SK-N-SH (cell line): ENCODE measurements at regions not wholly inside any gene's neighbourhood (a gene's known extent, or its start where the extent isn't known, plus 50 kb on each side); places are given as distances from the start of the nearest gene placed in this dataset.

Source experiments
- CTCF ChIA-PET: fragments of 300-600, 350-600 bp; formaldehyde crosslinking; extraction: SDS; loops from one replicate; lab custom pipeline; 2021; lab: Yijun Ruan, JAX
- POLR2A ChIA-PET: fragments of 350-600 bp; sonication (Branson Sonifier 250); formaldehyde crosslinking; extraction: SDS; loops from one replicate; lab custom pipeline; 2020; ENCODE audit warnings: antibody characterized with exemption, inconsistent platforms; lab: Yijun Ruan, JAX
- DNase-seq: peaks from one replicate; pipeline ENCODE4 v3.0.0; 2012
- H2AFZ ChIP-seq: fragments of 200-600 bp; sonication (generic); 2 replicates; pipeline ENCODE4 v1.8.1; 2016; ENCODE audit warnings: antibody characterized with exemption, mild to moderate bottlenecking, low read depth
- H3F3A ChIP-seq: fragments of 200-600 bp; sonication (generic); replicated peaks from 2 replicates; pipeline ENCODE3; 2016; ENCODE audit warnings: antibody characterized with exemption, mild to moderate bottlenecking; ENCODE audit not compliant: insufficient read depth
- H3K27ac ChIP-seq, 2 experiments: fragments of 200-500 bp in 1 of 2; fragments of 200-600 bp in 1 of 2; sonication (Bioruptor generic) in 1 of 2; sonication (generic), shearing (Covaris generic) in 1 of 2; 2 replicates each; pipeline versions ENCODE4 v1.5.1 to v1.6.1; 2014 to 2016; ENCODE audit warnings: low read depth in 2 of 2, inconsistent platforms in 1 of 2, low read length in 1 of 2, mild to moderate bottlenecking in 1 of 2, mixed read lengths in 1 of 2
- H3K27me3 ChIP-seq: fragments of 200-600 bp; sonication (generic), shearing (Covaris generic); 2 replicates; pipeline ENCODE4 v1.6.1; 2016; ENCODE audit warnings: mixed run types; ENCODE audit not compliant: insufficient read depth
- H3K36me3 ChIP-seq, 2 experiments: fragments of 200-500 bp in 1 of 2; fragments of 200-600 bp in 1 of 2; sonication (Bioruptor generic) in 1 of 2; sonication (generic) in 1 of 2; replicated peaks in 1 of 2; 2 replicates each; pipeline versions ENCODE3 to v1.5.1; 2014 to 2016; ENCODE audit warnings: low read length in 1 of 2, mild to moderate bottlenecking in 1 of 2; ENCODE audit not compliant: insufficient read depth in 2 of 2, control insufficient read depth in 1 of 2
- H3K4me1 ChIP-seq, 2 experiments: fragments of 200-500 bp in 1 of 2; fragments of 200-600 bp in 1 of 2; sonication (Bioruptor generic) in 1 of 2; sonication (generic), shearing (Covaris generic) in 1 of 2; 2 replicates each; pipeline versions ENCODE4 v1.5.1 to v1.6.1; 2014 to 2016; ENCODE audit warnings: low read depth in 1 of 2, low read length in 1 of 2, mixed run types in 1 of 2; ENCODE audit not compliant: insufficient read depth in 2 of 2, control insufficient read depth in 1 of 2
- H3K4me2 ChIP-seq: fragments of 200-600 bp; sonication (generic), shearing (Covaris generic); 2 replicates; pipeline ENCODE4 v1.6.1; 2017; ENCODE audit warnings: mixed run types
- H3K4me3 ChIP-seq, 2 experiments: fragments of 200-500 bp in 1 of 2; fragments of 200-600 bp in 1 of 2; sonication (Bioruptor generic) in 1 of 2; sonication (generic), shearing (Covaris generic) in 1 of 2; 2 replicates each; pipeline versions ENCODE4 v1.5.1 to v1.8.1; 2014 to 2016; ENCODE audit warnings: low read depth in 2 of 2, inconsistent platforms in 1 of 2, low read length in 1 of 2, mild to moderate bottlenecking in 1 of 2, mixed read lengths in 1 of 2, moderate library complexity in 1 of 2
- H3K79me2 ChIP-seq: fragments of 200-600 bp; sonication (generic); 2 replicates; pipeline ENCODE4 v1.8.1; 2017; ENCODE audit warnings: mild to moderate bottlenecking; ENCODE audit not compliant: insufficient read depth
- H3K9ac ChIP-seq: fragments of 200-600 bp; sonication (generic); 2 replicates; pipeline ENCODE4 v1.6.1; 2017; ENCODE audit warnings: mixed run types
- H3K9me2 ChIP-seq: fragments of 200-600 bp; sonication (generic); 2 replicates; pipeline ENCODE4 v1.6.1; 2017; ENCODE audit warnings: mixed run types
- H3K9me3 ChIP-seq: fragments of 200-600 bp; sonication (generic); 2 replicates; pipeline ENCODE4 v1.6.1; 2017; ENCODE audit warnings: mixed run types, mild to moderate bottlenecking, moderate library complexity
- H4K20me1 ChIP-seq: fragments of 200-600 bp; sonication (generic); 2 replicates; pipeline ENCODE4 v1.6.1; 2017; ENCODE audit warnings: mild to moderate bottlenecking, mixed run types; ENCODE audit not compliant: insufficient read depth
- FOSL2 ChIP-seq: IDR thresholded peaks from 2 replicates; pipeline ENCODE4 v1.4.0; 2012; ENCODE audit warnings: low read depth, mild to moderate bottlenecking, moderate library complexity, borderline replicate concordance
- PBX3 ChIP-seq: IDR thresholded peaks from 2 replicates; pipeline ENCODE4; 2012
- RAD21 ChIP-seq: IDR thresholded peaks from 2 replicates; pipeline ENCODE4 v1.6.1; 2012; ENCODE audit warnings: mild to moderate bottlenecking, low read length
- REST ChIP-seq: IDR thresholded peaks from 2 replicates; pipeline ENCODE4 v1.6.1; 2012; ENCODE audit warnings: mild to moderate bottlenecking, low read depth, low read length, moderate library complexity
- RFX5 ChIP-seq: IDR thresholded peaks from 2 replicates; pipeline ENCODE4 v1.6.1; 2012; ENCODE audit warnings: mild to moderate bottlenecking, improper control_type of control experiment, low read length
- TAF1 ChIP-seq: IDR thresholded peaks from 2 replicates; pipeline ENCODE4 v1.6.1; 2012; ENCODE audit warnings: low read depth, mild to moderate bottlenecking, low read length, moderate library complexity, borderline replicate concordance
- WGBS: methylation state at CpG from one replicate; pipeline ENCODE4 v1.1.6; 2017; ENCODE audit warnings: low lambda C conversion rate; 5-methylcytosine and 5-hydroxymethylcytosine counted together

- Histone ChIP-seq H3F3A (peaks cover 8% of the 10 kb centered on the region), H3K9me2 (no peaks in the 10 kb centered on the region), H4K20me1 (no peaks in the 10 kb centered on the region), H3K27ac (peak overlapping the region in 1 of 2 experiments; percentile 65; a peak in 2 of 4 replicates), H2AFZ (peak overlapping the region; percentile 81; the same call in 1 of the 2 replicates), H3K36me3 (no peaks in the 10 kb centered on the region), H3K27me3 (no peaks in the 10 kb centered on the region), H3K9ac (peak overlapping the region; percentile 28; the same call in 1 of the 2 replicates)
- POLR2A ChIA-PET: no interaction called here
- no peak for DNase-seq
- 37% methylated on average over 9 of the region's 9 CpGs for WGBS
- peak; percentile 29; the same call in 1 of the 2 replicates for TF ChIP-seq FOSL2
- TF ChIP-seq REST: no peak
- TF ChIP-seq RAD21: no peak
- TF ChIP-seq TAF1: no peak
- no peak for TF ChIP-seq RFX5
- TF ChIP-seq, all 33 proteins: peak for 1
- no peak overlapping the region for H3K4me3 ChIP-seq
- peak overlapping the region; percentile 44; the same call in 1 of the 2 replicates for H3K4me2 ChIP-seq
- H3K9me3 ChIP-seq: no peaks in the 10 kb centered on the region
- no peaks in the 10 kb centered on the region; a peak in 1 of 4 replicates for H3K4me1 ChIP-seq
- CTCF ChIA-PET: no interaction called here
- H3K79me2 ChIP-seq: no peaks in the 10 kb centered on the region
These were observed 122.1 kb upstream of the ADAMTS16 start for GRCh38 chr5:5017827-5018577.

- CTCF ChIA-PET: no interaction called here
- TF ChIP-seq FOSL2 (0 out of 2 replicates have a peak, but pooled peaks have one; percentile 1), PBX3 (no peak)
- DNase-seq: no peak
- WGBS: 42% methylated on average over 4 of the region's 4 CpGs
- POLR2A ChIA-PET: no interaction called here
- peak overlapping the region in 1 of 2 experiments; percentile 65; a peak in 2 of 4 replicates for H3K27ac ChIP-seq
- H3K27me3 ChIP-seq: no peaks in the 10 kb centered on the region
- no peaks in the 10 kb centered on the region for H3K9me2 ChIP-seq
- H3K4me2 ChIP-seq: peak overlapping the region; percentile 44; the same call in 1 of the 2 replicates
- no peaks in the 10 kb centered on the region for H3K9me3 ChIP-seq
- H3F3A ChIP-seq: peaks cover 8% of the 10 kb centered on the region
- H3K9ac ChIP-seq: peak overlapping the region; percentile 28; the same call in 1 of the 2 replicates
- no peaks in the 10 kb centered on the region for H3K79me2 ChIP-seq
- peak overlapping the region; percentile 81; the same call in 1 of the 2 replicates for H2AFZ ChIP-seq
- no peaks in the 10 kb centered on the region for H3K36me3 ChIP-seq
- no peak overlapping the region for H3K4me3 ChIP-seq
- H3K4me1 ChIP-seq: no peaks in the 10 kb centered on the region; a peak in 1 of 4 replicates
- no peaks in the 10 kb centered on the region for H4K20me1 ChIP-seq
These were observed 121.6 kb upstream of the ADAMTS16 start for GRCh38 chr5:5018578-5018970.
